Dermis blood vessel endothelial cell (primary cell): ENCODE measurements at regions not wholly inside any gene's neighbourhood (a gene's known extent, or its start where the extent isn't known, plus 50 kb on each side); places are given as distances from the start of the nearest gene placed in this dataset.

Source experiments
- DNase-seq: peaks from one replicate; pipeline ENCODE4 v3.0.0; 2010

- no peak for DNase-seq
Observed at GRCh38 chr21:27024301-27024700, 57.4 kb upstream of the ADAMTS5 start.

- no peak for DNase-seq
Observed at GRCh38 chr21:27023186-27023585, 56.3 kb upstream of the ADAMTS5 start.

- DNase-seq = no peak
Observed at GRCh38 chr21:27021801-27022200, 54.9 kb upstream of the ADAMTS5 start.

GRCh38 chr21:27021046-27021445 lies 54.2 kb upstream of the ADAMTS5 start:
- DNase-seq = no peak

GRCh38 chr21:27017246-27017645 lies 50.4 kb upstream of the ADAMTS5 start:
- no peak for DNase-seq
